D721Med (cell line): ENCODE measurements at regions not wholly inside any gene's neighbourhood (a gene's known extent, or its start where the extent isn't known, plus 50 kb on each side); places are given as distances from the start of the nearest gene placed in this dataset.

Experiments used
- DNase-seq: peaks from one replicate; pipeline ENCODE4 v3.0.0; 2011; ENCODE audit warnings: low spot score; ENCODE audit not compliant: insufficient read length
- FAIRE-seq: peaks from 2 replicates; lab custom pipeline; 2011; peaks lifted over from hg19 to GRCh38; lab: Jason Lieb, UNC
- TF ChIP-seq, protein P1 (sequence below): IDR thresholded peaks from 2 replicates; pipeline ENCODE4 v1.5.1; 2012; ENCODE audit warnings: mild to moderate bottlenecking, control low read depth; ENCODE audit not compliant: insufficient read depth; ENCODE audit errors: missing control alignments

DNA sequence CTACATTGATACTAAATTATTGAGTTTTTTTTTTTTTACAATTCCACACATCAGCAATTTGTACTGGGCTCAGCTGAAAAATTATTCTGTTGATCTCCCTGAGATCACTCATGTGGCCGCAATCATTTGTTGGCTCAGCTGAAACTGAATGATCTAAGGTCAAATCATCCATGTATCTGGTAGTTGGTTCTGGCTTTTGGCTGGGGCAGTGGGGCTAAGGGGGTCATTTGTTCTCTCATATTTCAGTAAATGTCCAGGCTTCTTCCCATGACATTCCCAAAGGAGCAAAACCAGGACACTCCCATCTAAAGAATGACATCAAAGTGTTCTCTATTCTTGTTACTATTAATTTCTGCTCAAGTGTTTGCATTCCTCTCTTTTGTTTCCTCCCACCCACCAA lies 806.7 kb upstream of the ADGRL2 start:
- no peak for DNase-seq
- TF ChIP-seq, protein P1, sequence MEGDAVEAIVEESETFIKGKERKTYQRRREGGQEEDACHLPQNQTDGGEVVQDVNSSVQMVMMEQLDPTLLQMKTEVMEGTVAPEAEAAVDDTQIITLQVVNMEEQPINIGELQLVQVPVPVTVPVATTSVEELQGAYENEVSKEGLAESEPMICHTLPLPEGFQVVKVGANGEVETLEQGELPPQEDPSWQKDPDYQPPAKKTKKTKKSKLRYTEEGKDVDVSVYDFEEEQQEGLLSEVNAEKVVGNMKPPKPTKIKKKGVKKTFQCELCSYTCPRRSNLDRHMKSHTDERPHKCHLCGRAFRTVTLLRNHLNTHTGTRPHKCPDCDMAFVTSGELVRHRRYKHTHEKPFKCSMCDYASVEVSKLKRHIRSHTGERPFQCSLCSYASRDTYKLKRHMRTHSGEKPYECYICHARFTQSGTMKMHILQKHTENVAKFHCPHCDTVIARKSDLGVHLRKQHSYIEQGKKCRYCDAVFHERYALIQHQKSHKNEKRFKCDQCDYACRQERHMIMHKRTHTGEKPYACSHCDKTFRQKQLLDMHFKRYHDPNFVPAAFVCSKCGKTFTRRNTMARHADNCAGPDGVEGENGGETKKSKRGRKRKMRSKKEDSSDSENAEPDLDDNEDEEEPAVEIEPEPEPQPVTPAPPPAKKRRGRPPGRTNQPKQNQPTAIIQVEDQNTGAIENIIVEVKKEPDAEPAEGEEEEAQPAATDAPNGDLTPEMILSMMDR, result no peak
- no peak for FAIRE-seq

DNA sequence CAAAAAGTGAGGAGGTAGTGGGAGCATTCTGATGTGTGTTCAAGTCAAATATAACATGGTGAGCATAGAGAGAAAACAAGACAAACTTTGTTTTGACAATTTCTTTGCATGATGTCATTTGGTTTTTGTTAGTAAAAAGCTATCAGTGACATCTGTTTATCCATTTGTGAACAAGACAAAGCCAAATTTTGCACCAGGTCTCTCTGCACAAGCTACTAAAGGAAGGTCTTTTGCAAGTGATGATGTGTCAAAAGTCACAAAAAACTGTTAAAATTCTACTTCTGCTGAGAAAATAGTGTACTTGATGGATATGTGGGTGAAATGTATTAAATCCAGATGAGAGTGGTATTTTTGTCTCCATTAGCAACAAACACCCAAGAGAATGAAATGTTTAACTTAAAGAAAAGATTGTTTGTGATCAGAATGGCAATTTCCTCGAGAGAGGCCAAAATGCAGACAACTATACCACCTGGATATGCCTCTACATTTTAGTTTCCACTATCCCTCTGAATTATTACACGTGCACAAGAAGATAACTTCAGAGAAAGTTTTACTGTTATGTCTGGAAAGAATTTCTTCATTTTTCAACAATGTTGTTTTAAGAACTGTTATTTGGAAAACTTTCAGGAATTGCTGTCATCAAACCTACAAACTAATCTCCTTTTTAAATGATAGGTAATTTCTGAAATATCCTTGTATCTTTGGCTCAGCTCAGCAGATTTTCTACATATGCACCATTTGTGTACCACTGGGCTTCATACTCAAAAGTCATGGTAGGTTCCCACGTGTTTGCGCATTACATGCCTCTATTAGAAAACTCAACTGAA lies 807.4 kb upstream of the ADGRL2 start:
- TF ChIP-seq, protein P1, result no peak
- no peak for FAIRE-seq
- DNase-seq, result no peak

DNA sequence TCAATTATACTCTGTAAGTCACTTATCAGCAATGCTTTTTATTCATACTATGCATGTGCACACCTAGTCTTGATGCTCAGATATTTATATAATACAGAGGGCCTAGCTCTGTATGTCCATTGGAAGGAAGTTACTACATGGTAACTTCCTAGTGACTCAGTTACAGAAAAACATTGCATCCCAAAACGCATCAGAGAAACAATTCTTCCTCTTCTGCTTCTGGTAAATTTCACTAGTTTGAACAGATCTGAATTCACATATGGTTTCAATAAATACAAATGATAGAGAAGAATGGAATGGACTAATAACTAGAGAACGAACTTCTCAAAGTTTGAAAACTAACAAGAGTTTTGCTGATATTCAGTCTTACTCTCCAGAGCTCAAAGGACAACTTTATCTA lies 811.3 kb upstream of the ADGRL2 start:
- DNase-seq (no peak), FAIRE-seq (no peak)
- TF ChIP-seq, protein P1, result no peak

DNA sequence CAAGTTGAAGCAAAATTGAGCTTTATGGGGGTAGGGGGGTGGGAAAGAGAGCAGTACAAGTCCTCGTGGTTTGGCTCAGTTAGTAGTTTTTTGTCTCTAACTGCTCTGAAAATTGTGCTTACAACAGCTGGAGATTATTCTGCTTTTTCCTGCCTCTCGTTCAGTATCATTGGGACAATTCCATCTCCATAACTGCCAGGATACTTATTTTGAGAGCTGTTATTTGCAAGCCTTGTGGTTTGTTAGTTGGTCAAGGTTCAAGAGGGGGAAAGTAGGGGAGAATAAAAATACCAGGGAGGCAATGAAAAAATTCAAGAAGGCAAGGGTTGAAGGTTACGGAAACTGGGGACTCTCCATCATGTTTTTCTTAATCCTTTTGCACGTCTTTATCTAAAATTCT lies 811.8 kb upstream of the ADGRL2 start:
- no peak for FAIRE-seq
- TF ChIP-seq, protein P1, result no peak

DNA sequence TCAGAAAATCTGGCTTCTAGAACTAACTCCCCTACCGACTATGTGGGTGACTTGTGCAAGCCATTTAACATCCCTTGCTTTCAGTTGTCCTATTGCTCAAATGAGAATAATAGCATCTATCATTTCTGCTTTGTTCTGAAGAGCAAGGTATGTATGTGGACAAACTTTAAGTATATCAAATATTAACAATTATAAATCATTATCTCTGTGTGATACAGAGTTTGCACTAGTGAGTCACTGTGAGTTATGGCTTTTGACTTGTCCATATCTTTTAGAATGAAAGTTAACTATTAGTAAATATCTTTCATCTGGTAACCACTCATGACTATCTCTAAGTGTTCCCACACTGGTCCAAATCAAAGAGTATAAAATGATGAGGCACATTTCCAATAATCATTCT lies 812.9 kb upstream of the ADGRL2 start:
- TF ChIP-seq, protein P1, result no peak
- DNase-seq (no peak), FAIRE-seq (no peak)

More for the DNA sequence above, 811.8 kb upstream of the ADGRL2 start:
- DNase-seq, result no peak

DNA sequence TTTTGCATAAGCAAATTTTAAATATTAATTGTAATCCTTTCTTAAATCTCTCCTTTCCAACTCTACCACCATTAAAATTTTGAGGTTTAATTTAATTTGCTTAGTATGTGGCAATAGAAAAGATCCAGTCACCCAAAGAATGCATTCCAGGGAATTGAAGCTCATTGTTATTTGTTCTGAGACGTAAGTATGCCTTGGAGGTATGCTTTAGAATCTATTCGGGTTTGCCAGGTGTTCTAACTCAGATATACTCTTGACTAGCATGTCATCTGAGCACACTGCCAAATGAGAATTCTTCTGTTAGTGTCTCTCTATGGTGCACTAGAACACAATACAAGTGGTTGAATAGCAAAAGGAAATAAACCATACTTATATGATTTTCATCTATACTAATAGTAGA lies 813.6 kb upstream of the ADGRL2 start:
- FAIRE-seq, result no peak
- DNase-seq, result no peak
- TF ChIP-seq, protein P1, result no peak

DNA sequence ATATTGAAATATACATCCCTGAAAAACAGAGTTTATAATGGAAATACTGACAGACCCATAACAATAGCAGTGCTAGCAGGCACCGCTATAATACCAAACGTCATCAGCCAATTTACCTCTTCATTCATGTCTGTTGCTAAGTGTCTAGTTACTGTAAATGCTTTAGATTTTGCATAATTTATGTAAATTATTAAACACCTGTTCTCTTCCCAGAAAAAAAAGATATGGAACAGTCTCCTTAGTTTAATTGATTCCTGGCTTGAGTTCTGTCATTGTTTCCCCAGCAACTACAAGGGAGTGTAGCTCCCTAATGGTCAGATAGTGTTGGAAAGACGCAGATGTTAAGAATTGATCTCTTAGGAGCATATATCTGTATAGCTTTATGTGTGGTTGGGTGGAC lies 817.9 kb upstream of the ADGRL2 start:
- DNase-seq, result no peak
- TF ChIP-seq, protein P1, result no peak
- FAIRE-seq, result no peak
